ENCODE measurements at regions not wholly inside any gene's neighbourhood (a gene's known extent, or its start where the extent isn't known, plus 50 kb on each side); places are given as distances from the start of the nearest gene placed in this dataset.

DNA sequence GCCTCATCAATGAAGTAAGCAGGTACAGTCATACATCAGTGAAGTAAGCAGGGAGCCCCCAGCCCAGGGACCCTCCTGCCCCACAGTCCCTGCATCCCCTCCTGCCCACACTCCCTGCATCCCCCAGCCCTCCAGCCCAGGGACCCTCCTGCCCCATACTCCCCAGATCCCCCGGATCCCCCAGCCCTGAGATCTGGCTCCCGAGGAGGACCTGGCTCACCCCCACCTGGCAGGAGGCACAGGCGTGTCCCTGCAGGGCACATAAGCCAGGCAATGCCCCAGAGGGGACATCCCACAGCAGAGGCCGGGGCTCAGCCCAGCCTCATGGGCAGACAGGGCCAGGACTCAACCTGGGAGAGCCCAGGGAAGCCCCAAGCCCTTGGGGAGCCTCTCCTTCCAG lies 53.6 kb upstream of the TPM4 start:
- peak; percentile 8 for DNase-seq

GRCh38 chr19:16023146-16023915 lies 53.0 kb upstream of the TPM4 start:
- DNase-seq = no peak

DNA sequence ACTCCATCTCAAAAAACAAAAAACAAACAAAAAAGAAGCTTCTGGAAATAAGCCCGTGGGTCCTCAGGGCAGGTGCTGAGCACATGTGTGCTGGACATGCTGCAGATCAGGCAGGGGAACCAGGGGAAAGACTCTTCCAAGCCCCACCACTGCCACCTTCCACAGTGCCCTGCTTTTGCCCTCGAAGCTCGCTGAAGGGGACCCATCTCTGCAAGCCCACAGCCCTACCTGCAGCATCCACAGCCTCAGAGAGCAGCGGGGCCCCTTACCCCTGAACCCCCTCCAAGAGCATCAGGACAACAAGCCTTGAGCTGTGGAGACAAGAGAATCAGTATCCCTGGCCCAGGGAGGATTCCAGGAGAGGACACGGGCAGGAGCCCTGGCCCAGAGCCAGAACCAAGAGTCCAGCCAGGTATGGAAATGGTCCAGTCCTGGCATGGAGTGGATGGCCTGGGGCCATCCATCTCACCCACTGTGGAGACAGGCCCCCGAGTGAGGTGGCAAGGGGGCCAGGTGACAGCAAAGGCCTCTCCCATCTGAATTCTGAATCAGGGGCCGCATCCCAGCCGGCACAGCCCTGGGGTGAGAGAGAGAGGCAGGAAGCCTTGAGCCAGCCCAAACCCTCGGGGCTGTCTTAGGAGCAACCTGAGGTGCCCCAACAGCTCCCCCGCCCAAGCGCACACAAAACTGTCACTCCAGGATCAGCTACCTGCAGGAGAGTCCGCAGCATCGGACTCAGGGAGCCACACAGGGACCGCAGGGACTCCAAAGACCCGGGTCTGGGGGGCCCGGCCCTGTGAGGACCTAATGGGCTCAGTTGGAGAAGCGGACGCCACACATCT lies 51.8 kb upstream of the TPM4 start:
- DNase-seq = peak; percentile 9

DNA sequence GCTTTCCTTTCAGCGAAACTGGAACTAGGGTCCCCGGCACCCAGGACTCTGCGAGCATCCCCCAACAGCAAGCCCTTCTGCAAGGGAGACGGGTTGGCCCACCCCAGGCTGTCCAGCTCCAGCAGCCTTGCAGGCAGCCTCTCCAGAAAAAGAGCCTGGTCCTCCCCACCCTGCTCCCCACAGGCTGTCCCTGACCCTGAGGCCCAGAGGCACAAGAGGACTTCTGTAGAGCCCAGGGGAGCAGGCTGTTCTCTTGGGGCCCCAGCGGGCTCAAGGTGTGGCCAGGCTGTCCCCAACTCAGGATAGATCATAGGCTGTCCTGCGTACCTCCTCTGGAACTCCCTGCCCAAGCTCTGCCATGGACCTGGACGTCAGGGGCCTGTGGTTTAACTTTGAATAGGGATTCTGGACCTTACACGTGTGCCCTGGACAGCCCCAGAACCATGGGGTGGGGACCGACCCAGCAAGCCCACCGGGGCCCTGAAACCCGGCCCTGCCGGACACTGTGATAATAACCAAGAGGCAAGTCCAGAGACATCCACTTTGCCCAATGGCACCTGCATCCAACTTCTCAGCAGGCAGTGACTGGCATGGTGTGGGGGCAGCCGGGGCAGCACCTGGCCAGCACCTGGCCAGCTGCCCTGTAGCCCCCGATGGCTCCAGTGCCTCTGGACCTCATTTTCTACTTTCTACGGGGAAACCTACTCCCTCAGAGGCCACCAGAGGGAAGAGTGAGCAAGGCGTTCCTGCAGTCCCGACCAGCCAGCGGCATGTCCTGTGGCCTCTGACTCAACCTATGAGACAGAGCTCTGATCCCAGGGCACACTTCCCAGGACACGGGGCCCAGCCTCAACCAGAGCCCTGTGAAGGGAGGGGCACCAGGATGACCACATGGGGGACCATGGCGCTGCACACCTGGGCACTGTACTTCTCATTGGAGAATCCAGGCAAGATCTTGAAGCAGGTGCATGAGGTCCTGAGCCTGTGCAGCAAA lies 50.9 kb upstream of the TPM4 start:
- DNase-seq = peak; percentile 24

GRCh38 chr19:16026131-16026530 lies 50.2 kb upstream of the TPM4 start:
- peak; percentile 10 for DNase-seq
